MCF 10A (cell line): ENCODE measurements at regions not wholly inside any gene's neighbourhood (a gene's known extent, or its start where the extent isn't known, plus 50 kb on each side); places are given as distances from the start of the nearest gene placed in this dataset.

ENCODE experiments used
- BruUV-seq: library from RNA; stranded (reverse); fragments of 400-500 nt; replicated peaks from 2 replicates; lab custom pipeline; 2021; lab: Mats Ljungman, UMichigan
- CTCF ChIA-PET: fragments of 300-600 bp; sonication (Branson Sonifier 250); formaldehyde crosslinking; extraction: SDS; loops from one replicate; lab custom pipeline; 2021; ENCODE audit warnings: antibody characterized with exemption, inconsistent platforms; lab: Yijun Ruan, JAX
- POLR2A ChIA-PET: fragments of 300-600, 350-650 bp; sonication (Branson Sonifier 250); formaldehyde crosslinking; extraction: SDS; loops from one replicate; lab custom pipeline; 2020; ENCODE audit warnings: antibody characterized with exemption, inconsistent platforms; lab: Yijun Ruan, JAX
- DNase-seq: peaks from one replicate; pipeline ENCODE4 v3.0.0-alpha.2; 2018; ENCODE audit not compliant: unreplicated experiment
- H3K27ac Mint-ChIP-seq: one replicate; pipeline ENCODE4 v1.8.0; 2022; ENCODE audit warnings: mild to moderate bottlenecking, low read depth, mixed read lengths; ENCODE audit not compliant: unreplicated experiment
- H3K27me3 Mint-ChIP-seq: one replicate; pipeline ENCODE4 v1.8.0; 2022; ENCODE audit warnings: mixed read lengths; ENCODE audit not compliant: insufficient read depth, unreplicated experiment
- H3K36me3 Mint-ChIP-seq: one replicate; pipeline ENCODE4 v1.8.0; 2022; ENCODE audit warnings: mild to moderate bottlenecking, moderate library complexity, mixed read lengths; ENCODE audit not compliant: insufficient read depth, unreplicated experiment
- H3K4me1 Mint-ChIP-seq: one replicate; pipeline ENCODE4 v1.8.0; 2022; ENCODE audit warnings: mixed read lengths; ENCODE audit not compliant: insufficient read depth, unreplicated experiment
- H3K4me3 Mint-ChIP-seq: one replicate; pipeline ENCODE4 v1.8.0; 2022; ENCODE audit warnings: mild to moderate bottlenecking, moderate library complexity, mixed read lengths; ENCODE audit not compliant: unreplicated experiment
- H3K9me3 Mint-ChIP-seq: one replicate; pipeline ENCODE4 v1.8.0; 2022; ENCODE audit warnings: mixed read lengths; ENCODE audit not compliant: unreplicated experiment
- CTCF ChIP-seq: fragments of 200-600 bp; IDR thresholded peaks from one replicate; pipeline ENCODE4 v1.8.0; 2022; ENCODE audit warnings: antibody characterized with exemption, mild to moderate bottlenecking; ENCODE audit not compliant: unreplicated experiment
- intact Hi-C: fragments of 100-400 bp; cut with micrococcal nuclease; formaldehyde crosslinking; loops from 2 replicates; pipeline ENCODE4 v1.14.1; 2022

DNA sequence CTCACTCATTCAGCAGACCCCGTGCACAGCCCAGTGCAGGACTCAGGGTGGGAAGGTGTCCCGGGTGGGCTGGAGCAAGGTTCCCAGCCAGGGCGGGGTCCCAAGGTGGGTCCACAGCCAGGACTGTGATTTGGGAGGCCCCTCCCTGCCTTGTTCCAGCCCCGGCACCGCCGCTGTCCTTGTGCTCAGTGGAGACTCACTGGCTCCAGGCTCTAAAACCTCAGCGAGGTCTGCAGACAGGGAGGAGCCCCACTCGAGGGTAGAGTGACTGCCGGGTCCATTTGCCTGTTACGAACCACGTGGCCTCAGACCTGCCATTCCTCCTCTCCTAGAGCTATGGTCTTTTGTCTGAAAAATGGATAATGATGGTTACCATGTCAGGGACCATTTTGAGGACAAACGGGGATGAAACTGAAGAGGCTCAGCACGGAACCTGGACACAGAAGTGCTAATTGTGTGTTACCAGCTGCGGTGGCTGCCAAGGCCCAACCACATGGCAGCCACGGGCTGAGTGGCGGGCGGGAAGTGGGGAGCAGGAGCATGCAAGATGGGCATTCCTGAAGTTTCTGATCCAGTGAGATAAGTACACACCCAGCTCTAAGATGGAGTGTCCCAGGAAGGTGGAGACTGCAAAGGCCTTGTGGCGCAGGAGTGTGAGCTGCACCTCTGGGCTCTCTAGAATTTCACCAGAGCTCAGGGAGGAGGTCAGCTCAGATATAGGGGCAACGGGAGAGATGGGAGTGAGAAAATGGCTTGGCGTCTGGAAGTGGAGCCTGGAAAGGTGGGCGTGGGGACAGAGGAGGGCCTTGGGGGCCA, 317.6 kb downstream of the SEC14L1 start:
- no peak for TF ChIP-seq CTCF
- no peak for DNase-seq
- Mint-ChIP-seq H3K4me3 (no peak overlapping the region), H3K27ac (no peak overlapping the region), H3K27me3 (no peaks in the 10 kb centered on the region), H3K9me3 (no peaks in the 10 kb centered on the region), H3K36me3 (peaks cover 42% of the 10 kb centered on the region), H3K4me1 (peaks cover 23% of the 10 kb centered on the region)
- intact Hi-C loops: no loop called here
- no TSS peak for BruUV-seq
- ChIA-PET POLR2A (no interaction called here), CTCF (interaction anchor here (0.6 kb wide), 1 partner anchor 792 kb away, joined by 3 read pairs; no protein-coding TSS in a partner anchor)

GRCh38 chr17:77459018-77459755, 318.4 kb downstream of the SEC14L1 start:
- ChIA-PET POLR2A (interaction anchor here (1.5 kb wide), 1 partner anchor 9 kb away, joined by 4 read pairs; no protein-coding TSS in a partner anchor), CTCF (no interaction called here)
- Mint-ChIP-seq H3K27me3 (no peaks in the 10 kb centered on the region), H3K36me3 (peaks cover 41% of the 10 kb centered on the region), H3K4me1 (peaks cover 16% of the 10 kb centered on the region), H3K4me3 (no peak overlapping the region), H3K9me3 (no peaks in the 10 kb centered on the region), H3K27ac (no peak overlapping the region)
- no peak for DNase-seq
- no TSS peak for BruUV-seq
- intact Hi-C loops: no loop called here
- TF ChIP-seq CTCF: no peak

DNA sequence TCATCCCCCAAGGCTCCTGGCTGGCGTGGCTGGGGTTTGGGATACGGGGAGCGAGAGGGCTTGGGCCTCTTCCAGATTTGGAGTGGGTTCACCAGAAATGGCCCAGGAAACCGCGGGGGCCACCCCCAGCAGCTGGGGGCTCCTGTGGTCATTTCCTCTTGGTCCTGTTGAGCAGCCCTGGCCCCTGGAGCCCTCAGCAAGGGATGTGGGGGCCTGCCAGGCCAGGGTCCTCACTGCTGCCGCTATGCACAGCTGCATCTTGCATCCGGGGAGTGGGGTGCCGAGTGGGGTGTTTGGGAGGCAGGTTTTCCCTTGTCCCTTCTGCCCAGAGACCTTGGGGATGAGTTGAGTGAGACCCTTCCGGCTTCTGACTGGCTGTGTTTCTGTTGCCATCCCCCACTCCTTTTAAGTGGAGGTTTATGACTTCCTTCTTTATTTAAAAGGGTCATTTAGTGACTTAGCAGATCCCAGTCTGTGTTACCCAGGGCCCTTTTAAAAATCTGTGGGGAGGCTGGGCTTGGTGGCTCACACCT, 319.8 kb downstream of the SEC14L1 start:
- Mint-ChIP-seq H3K27ac (no peak overlapping the region), H3K4me3 (no peak overlapping the region), H3K36me3 (peaks cover 43% of the 10 kb centered on the region), H3K9me3 (no peaks in the 10 kb centered on the region), H3K4me1 (peaks cover 2% of the 10 kb centered on the region), H3K27me3 (no peaks in the 10 kb centered on the region)
- no TSS peak for BruUV-seq
- no peak for DNase-seq
- POLR2A ChIA-PET: interaction anchor here (0.9 to 1.5 kb wide), 2 partner anchors 11 to 18 kb away, joined by 4 to 5 read pairs; no protein-coding TSS in a partner anchor
- intact Hi-C loops: no loop called here
- no peak for TF ChIP-seq CTCF
- CTCF ChIA-PET: interaction anchor here (0.6 kb wide), 1 partner anchor 117 kb away, joined by 3 read pairs; no protein-coding TSS in a partner anchor
